ENCODE measurements at regions not wholly inside any gene's neighbourhood (a gene's known extent, or its start where the extent isn't known, plus 50 kb on each side); places are given as distances from the start of the nearest gene placed in this dataset.

GRCh38 chr14:100405760-100406455 is 82.8 kb downstream of the SLC25A47 start:
- Histone ChIP-seq H3K27me3 (ENCODE audit: insufficient read depth, low read length) (no peaks in the 10 kb centered on the region), H4K20me1 (ENCODE audit: insufficient read depth, low read length) (peaks cover 23% of the 10 kb centered on the region), H3K36me3 (ENCODE audit: insufficient read depth, low read length) (no peaks in the 10 kb centered on the region), H2AFZ (ENCODE audit: low read depth, low read length) (no peak overlapping the region), H3K4me2 (ENCODE audit: low read length) (no peak overlapping the region), H3K27ac (ENCODE audit: low read depth, low read length) (no peak overlapping the region), H3K9me3 (ENCODE audit: insufficient read depth, low read depth, low read length) (no peaks in the 10 kb centered on the region), H3K4me1 (ENCODE audit: insufficient read depth, low read length) (peaks cover 34% of the 10 kb centered on the region), H3K4me3 (ENCODE audit: insufficient read depth, low read depth, low read length) (no peak overlapping the region), H3K9ac (ENCODE audit: low read length) (no peak overlapping the region), H3K79me2 (ENCODE audit: insufficient read depth, low read length) (peaks cover 21% of the 10 kb centered on the region)
- TF ChIP-seq EZH2 (IDR thresholded peaks at IDR 0.05; ENCODE audit: insufficient read depth, low read length) = no peak
- TF ChIP-seq, protein P1, sequence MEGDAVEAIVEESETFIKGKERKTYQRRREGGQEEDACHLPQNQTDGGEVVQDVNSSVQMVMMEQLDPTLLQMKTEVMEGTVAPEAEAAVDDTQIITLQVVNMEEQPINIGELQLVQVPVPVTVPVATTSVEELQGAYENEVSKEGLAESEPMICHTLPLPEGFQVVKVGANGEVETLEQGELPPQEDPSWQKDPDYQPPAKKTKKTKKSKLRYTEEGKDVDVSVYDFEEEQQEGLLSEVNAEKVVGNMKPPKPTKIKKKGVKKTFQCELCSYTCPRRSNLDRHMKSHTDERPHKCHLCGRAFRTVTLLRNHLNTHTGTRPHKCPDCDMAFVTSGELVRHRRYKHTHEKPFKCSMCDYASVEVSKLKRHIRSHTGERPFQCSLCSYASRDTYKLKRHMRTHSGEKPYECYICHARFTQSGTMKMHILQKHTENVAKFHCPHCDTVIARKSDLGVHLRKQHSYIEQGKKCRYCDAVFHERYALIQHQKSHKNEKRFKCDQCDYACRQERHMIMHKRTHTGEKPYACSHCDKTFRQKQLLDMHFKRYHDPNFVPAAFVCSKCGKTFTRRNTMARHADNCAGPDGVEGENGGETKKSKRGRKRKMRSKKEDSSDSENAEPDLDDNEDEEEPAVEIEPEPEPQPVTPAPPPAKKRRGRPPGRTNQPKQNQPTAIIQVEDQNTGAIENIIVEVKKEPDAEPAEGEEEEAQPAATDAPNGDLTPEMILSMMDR (IDR thresholded peaks at IDR 0.05; ENCODE audit: insufficient read depth, low read depth, low read length) = no peak
- Mint-ChIP-seq H3K27ac (ENCODE audit: unreplicated experiment) (no peak overlapping the region), H3K27me3 (ENCODE audit: low read depth, unreplicated experiment) (no peaks in the 10 kb centered on the region), H3K36me3 (ENCODE audit: low read depth, unreplicated experiment) (peaks cover 10% of the 10 kb centered on the region), H3K4me1 (ENCODE audit: low read depth, unreplicated experiment) (peaks cover 45% of the 10 kb centered on the region), H3K4me3 (ENCODE audit: unreplicated experiment) (no peak overlapping the region), H3K9me3 (ENCODE audit: unreplicated experiment) (no peaks in the 10 kb centered on the region)
- FAIRE-seq = no peak
- no peak for DNase-seq (ENCODE audit: low read depth)

GRCh38 chr14:100406505-100407131 is 83.5 kb downstream of the SLC25A47 start:
- no peak overlapping the region for H3K27ac ChIP-seq (ENCODE audit: low read depth, low read length)
- peak overlapping the region; percentile 16 for H3K4me2 ChIP-seq (ENCODE audit: low read length)
- DNase-seq (ENCODE audit: low read depth) = peak; percentile 51
- no peak for FAIRE-seq
- Mint-ChIP-seq H3K27me3 (ENCODE audit: low read depth, unreplicated experiment) (no peaks in the 10 kb centered on the region), H3K4me1 (ENCODE audit: low read depth, unreplicated experiment) (peaks cover 40% of the 10 kb centered on the region), H3K36me3 (ENCODE audit: low read depth, unreplicated experiment) (peaks cover 8% of the 10 kb centered on the region), H3K9me3 (ENCODE audit: unreplicated experiment) (no peaks in the 10 kb centered on the region), H3K27ac (ENCODE audit: unreplicated experiment) (no peak overlapping the region), H3K4me3 (ENCODE audit: unreplicated experiment) (no peak overlapping the region)
- H3K27me3 ChIP-seq (ENCODE audit: insufficient read depth, low read length) = no peaks in the 10 kb centered on the region
- no peaks in the 10 kb centered on the region for H3K9me3 ChIP-seq (ENCODE audit: insufficient read depth, low read depth, low read length)
- H4K20me1 ChIP-seq (ENCODE audit: insufficient read depth, low read length) = peaks cover 17% of the 10 kb centered on the region
- no peak overlapping the region for H2AFZ ChIP-seq (ENCODE audit: low read depth, low read length)
- TF ChIP-seq, protein P1 (IDR thresholded peaks at IDR 0.05; ENCODE audit: insufficient read depth, low read depth, low read length) = no peak
- TF ChIP-seq EZH2 (IDR thresholded peaks at IDR 0.05; ENCODE audit: insufficient read depth, low read length) = no peak
- peak overlapping the region; percentile 19 for H3K9ac ChIP-seq (ENCODE audit: low read length)
- peaks cover 16% of the 10 kb centered on the region for H3K79me2 ChIP-seq (ENCODE audit: insufficient read depth, low read length)
- no peak overlapping the region for H3K4me3 ChIP-seq (ENCODE audit: insufficient read depth, low read depth, low read length)
- peaks cover 34% of the 10 kb centered on the region for H3K4me1 ChIP-seq (ENCODE audit: insufficient read depth, low read length)
- H3K36me3 ChIP-seq (ENCODE audit: insufficient read depth, low read length) = no peaks in the 10 kb centered on the region
